Fibroblast of skin of right quadriceps (primary cell): ENCODE measurements at regions not wholly inside any gene's neighbourhood (a gene's known extent, or its start where the extent isn't known, plus 50 kb on each side); places are given as distances from the start of the nearest gene placed in this dataset.

ENCODE experiments used
- DNase-seq: peaks from one replicate; pipeline ENCODE4 v3.0.0-alpha.2; 2013

DNA sequence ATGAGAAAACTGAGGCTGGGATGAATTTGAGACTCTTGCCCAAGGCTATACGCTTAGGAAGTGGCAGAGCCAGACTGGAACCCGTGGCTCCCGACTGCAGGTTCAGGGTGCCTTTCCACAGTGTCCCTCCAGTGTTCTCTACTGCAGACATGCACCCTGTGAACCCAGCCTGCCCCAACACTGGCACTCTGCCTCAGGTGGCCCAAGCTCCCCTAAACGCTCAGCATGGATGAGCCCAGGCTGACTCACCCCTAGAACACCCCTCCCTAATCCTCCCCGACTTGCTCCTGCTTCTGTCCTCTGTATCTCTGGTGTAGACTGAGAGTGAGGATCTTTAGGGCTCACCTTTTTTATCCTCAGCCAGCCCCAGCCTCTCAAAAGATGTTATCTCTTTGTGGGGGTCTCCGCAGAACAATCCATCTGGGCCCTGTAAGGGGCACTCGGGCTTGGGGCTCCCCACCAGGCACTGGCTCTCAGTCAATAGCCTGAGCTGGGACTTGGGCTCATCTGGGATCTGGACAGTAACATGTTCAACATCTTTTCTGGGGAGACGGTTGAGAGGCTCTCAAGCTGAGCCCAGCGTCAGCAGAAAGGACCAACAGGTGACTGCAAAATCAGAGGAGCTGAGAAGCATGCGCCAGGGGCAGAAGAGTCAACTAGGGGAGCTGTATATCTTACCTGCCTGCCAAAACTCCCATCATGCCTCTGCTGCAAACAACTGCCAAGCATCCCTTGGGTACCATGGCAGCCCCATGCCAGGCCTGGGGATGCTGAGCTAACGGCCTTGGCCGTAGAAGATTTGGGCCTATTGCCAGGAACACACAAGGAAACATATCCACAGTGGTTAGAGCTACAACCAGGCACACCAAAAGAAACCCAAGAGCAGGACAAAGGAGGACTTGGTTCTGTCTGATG is 176.2 kb downstream of the BUD13 start:
- no peak for DNase-seq

GRCh38 chr11:116595305-116595880 is 177.4 kb downstream of the BUD13 start:
- DNase-seq, result no peak

DNA sequence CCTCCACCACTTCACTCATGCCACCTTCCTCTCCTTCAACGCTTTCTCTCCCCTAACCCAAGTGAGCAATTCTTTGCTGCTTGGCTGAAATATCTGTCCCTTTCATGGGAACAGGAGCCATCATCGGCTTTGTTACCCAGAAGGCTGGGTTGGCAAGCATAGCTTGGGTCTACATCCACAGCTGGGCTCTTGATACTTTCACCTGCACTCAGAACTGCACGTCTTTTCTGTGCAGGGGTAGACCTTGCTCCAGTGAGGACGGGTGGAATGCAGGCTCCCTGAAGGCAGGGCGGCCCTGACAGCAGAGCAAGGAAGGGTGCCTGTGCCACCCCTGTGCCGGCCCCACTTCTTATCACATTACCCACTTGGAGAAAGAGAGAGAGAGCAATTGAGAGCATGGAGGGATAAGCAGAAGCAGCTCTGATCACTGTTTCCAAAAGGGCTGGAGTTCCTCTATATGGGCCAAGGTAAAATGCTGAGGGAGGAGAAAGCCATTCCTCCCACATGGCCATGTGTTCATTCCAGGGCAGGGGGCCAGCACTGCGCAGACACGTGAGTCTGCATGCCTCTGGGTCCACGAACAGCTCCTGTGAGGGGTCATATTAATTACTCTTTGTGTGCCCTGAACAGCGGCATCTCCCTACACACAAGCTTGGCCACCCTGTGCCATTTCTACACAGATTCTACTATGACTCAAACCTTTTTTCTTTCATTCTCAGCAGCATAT is 181.8 kb downstream of the BUD13 start:
- DNase-seq, result no peak

GRCh38 chr11:116589402-116589801 is 183.4 kb downstream of the BUD13 start:
- no peak for DNase-seq

DNA sequence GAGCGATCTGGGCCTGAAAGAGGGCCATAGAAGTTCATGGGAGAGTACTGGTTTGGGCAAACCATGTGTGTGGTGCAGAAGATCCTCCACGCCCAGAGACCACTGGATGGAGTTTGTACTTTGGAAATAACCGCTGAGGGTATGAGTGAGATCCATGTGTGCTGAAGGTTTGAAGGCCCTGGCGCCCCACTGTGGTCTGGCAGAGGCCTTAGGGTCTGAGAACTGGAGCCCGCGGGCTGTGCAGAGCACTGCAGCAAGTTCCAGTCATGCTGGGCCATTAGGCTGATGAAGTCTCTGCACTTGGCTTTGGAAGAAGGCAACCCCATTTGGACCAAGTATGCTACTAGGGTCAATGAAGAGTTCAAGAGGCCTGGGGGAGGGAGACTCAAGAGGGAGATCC is 186.4 kb downstream of the BUD13 start:
- DNase-seq, result no peak

GRCh38 chr11:116582571-116582970 is 190.2 kb downstream of the BUD13 start:
- DNase-seq, result no peak

DNA sequence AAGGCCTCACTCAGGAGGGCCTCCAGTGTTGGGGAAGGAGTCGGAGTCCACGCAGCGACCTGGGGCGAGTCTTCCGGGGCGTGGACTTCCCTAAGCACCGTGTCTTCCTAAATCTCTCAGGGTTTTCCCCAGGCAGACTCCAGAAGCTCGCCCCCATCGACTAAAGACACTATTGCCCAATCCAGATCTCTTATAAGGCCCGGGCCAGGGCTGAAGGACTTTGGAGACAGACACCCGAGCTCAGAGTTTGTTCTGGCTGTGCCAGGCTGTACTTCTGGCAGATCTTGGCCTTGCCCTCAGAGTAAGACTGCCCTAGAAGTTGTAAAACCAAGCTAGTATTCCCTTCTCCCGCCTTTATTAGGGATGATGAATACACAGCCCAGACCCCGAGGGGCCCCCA is 191.4 kb downstream of the BUD13 start:
- no peak for DNase-seq

DNA sequence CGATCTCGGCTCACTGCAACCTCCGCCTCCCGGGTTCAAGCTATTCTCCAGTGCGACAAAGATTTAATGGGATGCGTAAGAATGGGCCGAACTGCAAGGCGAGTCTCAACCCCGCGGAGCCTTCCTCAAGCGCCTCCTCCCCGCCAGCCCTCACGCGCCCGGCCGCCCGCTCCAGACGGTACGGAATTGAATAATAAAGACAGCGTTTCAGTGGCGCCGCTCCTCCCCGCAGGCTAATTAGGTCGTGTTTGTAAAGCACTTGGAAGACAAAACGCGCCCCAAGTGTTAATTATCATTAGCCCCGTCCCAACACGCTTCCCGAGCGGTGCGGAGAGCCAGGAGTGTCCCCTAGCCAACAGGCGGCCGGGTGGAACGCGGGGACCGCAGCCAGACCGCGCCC is 192.0 kb downstream of the BUD13 start:
- no peak for DNase-seq

DNA sequence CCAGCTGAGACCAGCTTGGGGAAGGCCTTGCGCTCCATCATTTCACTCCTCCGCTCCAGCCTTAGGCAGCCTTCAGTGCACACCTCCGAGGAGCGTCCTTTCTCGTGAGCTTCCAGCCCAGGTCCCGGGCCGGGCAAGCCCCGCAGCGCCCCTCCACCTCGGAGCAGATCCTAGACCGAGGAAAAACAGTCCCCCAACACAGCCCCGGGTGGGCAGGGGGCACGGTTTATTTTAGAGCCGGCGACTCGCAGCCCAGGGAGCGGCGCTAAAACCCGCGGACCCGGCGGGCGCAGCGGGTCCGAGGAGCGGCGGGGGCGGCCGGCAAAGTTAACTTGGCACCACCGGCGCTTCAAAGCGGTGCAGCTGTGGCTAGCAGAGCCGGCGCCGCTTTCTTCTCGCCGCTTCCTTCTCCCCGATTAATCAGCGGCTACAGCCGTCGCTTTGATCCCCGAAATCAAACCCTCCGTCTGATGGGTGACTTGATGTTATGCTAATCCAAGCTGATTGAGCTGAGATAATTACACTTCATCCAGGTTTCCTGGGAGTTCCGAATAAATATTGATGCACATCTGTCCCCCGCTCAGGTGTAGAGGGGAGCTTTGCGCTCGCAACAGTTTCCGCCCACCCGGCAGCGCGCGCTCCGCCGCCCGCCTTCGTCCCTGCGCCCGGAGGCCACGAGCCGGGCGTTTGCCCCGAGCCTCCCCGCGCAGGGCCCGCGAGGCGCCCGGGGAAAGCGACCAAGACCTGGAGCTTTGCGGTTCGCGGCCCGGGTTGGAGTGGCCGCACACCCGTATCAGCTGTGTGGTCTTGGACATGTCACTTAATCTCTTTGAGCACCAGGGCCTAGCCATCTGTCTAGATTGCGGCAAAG is 192.7 kb downstream of the BUD13 start:
- no peak for DNase-seq

DNA sequence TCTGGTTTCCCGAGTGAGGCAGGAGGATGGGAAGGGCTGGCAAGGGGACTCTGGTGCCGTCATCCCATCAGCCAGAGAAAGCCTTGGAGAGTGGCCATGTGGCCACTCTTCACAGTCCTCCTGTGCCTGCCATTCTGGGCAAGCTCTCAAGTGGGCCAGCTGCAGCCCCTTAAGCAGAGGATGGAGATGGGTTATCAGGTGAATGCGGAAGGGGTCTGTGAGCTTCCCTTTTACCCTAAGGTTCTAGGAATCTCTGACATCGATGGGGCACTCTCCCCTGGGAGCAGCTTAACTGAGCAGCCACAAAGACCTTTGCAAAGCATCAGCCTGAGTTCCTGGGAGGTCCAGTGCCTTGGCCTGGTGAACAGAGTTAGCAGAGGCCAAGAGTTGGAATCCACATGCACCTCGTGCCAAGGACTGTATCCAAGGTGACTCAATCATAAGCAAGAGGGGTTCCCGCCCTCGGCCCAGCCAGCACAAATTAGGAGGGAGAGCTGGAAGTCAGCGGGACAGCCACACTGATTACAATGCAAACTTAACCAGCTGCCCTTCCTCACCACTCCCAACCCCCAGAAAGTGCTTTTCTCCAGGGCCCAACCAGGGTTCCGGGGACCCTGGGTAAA is 193.6 kb downstream of the BUD13 start:
- DNase-seq, result no peak

DNA sequence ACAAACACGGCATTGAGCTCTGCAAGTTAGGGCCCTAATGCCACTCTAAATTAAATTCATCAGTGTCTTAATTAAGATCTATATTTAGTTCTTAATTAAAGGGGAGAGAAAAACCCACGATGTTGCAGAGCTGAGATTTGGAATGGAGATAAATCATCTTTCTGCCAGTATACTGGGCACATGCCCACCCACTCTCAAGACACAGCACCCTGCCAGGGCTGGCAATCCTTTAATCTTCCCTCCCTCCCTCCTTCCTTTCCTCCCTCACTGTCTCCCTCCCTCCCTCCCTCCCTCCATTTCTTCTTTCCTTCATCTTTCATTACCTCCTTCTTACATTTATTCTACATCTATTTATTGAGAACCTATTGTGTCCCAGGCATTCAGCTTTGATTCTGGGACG is 194.8 kb downstream of the BUD13 start:
- no peak for DNase-seq

GRCh38 chr11:116577273-116577672 is 195.5 kb downstream of the BUD13 start:
- no peak for DNase-seq

GRCh38 chr11:116576526-116576925 is 196.3 kb downstream of the BUD13 start:
- peak; percentile 54 for DNase-seq

GRCh38 chr11:116567721-116568242 is 205.0 kb downstream of the BUD13 start:
- no peak for DNase-seq

- no peak for DNase-seq
Observed at GRCh38 chr11:116563712-116564047, 209.1 kb downstream of the BUD13 start.

DNA sequence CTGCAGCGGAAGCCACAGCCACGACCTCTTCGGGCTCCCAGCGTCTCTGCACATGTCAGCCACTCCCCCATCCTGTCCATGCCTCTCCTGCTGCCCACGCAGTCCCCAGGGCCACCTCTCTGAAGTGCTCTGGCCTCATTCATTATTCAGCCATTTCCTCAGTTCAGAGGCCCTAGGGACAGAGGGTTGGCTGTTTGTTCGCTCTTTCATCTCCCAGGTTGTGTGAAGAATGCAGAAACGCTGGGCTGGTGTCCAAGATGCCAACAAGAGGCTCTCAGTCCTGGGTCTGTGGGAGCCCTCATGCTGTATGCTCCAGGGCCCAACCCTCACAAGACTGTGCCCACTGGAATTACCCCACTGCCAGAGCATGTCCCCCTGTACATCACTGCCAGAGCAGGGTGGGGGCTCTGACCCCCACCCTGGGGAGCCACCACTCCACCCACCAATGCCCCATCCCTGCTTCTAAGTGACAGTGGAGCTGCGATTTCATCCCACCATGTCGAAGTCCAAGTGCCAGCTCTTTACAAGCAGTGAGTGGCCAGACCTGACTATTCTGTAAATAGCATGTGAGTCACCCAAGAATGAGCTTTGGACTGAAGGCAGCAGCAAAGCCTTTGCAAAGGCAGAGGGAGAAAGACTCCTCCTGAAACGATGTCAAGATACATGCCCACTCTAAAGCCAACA is 209.6 kb downstream of the BUD13 start:
- DNase-seq, result peak; percentile 56

DNA sequence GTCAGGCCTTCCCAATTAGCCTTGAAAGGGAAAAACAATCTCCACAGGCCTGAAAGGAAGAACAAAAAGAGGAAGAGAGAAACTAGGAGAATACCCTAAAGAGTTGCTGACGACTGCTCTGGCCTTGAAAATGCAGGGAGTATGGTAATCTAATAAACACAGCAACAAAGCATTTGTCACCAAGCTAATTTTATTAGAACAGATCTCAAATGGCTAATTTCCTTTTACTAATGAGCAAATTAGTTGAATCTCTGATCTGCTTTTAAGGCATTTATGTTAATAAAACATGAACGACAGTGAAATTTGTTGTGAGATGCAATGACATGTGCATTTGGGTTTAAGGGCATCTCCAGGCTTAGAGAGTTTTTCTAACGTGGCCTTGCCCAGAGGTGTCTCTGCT is 212.2 kb downstream of the BUD13 start:
- no peak for DNase-seq

DNA sequence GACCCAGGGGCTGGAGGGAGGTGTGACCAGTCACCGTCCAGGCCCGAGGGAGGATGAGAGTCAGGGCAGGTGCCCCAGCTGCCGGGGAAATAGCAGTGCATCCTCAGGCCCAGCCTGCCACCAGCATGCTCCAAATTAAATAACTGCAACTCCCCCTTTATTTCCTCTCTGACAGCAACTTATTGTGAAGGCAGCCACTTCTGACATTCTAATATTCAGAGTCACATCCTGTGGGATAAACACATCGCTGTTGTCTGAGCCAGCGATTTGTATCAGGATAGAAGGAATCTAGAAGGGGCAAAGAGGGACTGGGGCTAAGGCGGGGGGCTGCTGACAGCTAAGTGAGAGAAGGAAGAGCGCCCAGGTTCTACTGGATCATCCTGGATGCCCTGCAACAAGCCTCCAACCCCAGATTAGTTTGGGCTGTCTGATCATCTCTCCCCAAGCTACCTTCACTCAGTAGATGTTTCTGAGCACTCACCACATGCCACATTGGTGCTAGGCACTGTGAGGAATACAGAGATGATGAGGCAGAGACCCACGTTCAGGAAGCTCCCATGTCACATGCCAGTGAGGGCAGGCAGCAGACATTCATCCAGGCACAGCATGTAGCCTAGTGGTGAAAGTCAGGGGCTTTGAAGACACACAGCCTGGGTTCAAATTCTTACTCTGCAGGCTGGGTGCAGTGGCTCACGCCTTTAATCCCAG is 214.1 kb downstream of the BUD13 start:
- peak; percentile 80 for DNase-seq

DNA sequence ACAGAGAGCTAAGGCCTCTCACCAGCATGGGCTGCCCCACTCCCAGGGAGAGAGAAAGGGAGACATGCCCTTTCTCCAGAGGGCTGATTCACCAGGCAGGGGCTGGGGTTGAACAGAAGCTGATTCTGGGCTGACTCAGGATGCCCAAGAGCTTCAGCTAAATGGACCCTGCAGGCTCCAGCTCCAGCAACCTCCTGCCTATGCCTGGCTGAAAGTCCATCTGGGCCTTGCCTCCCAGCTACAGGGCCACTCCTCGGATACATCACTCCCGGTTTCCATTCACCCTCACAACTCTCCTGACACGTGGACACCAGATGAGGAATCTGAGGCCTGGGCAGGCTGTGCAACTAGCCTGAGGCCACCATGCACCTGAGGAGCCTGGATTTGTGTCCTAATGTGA is 215.5 kb downstream of the BUD13 start:
- peak; percentile 22 for DNase-seq

DNA sequence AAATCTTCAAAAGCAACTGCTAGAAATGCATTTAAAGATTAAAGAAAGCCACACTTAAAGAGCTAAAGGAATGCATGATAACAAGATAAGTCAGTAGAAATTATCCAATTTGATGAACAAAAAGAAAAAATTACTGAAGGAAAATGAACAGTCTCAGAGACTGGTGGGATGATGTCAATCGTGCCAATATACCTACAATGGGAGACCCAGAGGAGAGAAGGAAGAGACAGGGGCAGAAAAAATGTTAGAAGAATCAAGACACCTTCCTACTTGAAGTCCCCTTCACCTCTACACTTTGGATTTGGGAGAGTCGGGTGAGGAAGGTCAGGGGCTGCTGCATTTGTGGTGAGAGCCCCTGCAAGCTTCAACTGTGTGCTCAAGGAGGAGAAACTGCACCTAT is 216.3 kb downstream of the BUD13 start:
- no peak for DNase-seq

DNA sequence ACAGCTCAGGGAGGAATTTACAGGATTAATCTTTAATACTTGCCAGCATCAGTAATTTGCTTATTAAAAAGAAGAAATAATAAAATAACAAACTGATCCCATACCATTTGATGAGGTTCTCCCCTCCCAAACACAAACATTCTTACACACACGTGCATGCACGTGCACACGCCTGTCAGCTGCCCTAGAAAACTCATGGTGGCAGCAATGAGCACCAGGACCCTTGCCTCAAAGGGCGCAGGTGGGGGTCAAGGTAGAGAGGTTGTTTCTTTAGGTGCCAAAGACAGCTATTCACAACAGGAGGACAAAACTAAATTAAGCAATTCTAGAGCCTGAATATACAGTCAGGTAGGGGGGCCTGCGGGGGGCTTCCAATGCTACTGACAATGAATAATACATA is 219.3 kb downstream of the BUD13 start:
- no peak for DNase-seq
